Suprapubic skin (tissue), 4 donors: ENCODE measurements at regions not wholly inside any gene's neighbourhood (a gene's known extent, or its start where the extent isn't known, plus 50 kb on each side); places are given as distances from the start of the nearest gene placed in this dataset.

ENCODE experiments used
- EP300 ChIP-seq: sonication (generic); formaldehyde crosslinking; IDR thresholded peaks from one replicate; pipeline ENCODE4 v1.6.1; 2017; ENCODE audit warnings: antibody characterized with exemption
- POLR2A ChIP-seq, 2 donors: fragments of 450-650 bp; IDR thresholded peaks; one replicate each; pipeline ENCODE4 v1.6.1; 2017; ENCODE audit warnings: antibody characterized with exemption in 2 of 2, mild to moderate bottlenecking in 2 of 2, moderate library complexity in 2 of 2
- POLR2AphosphoS5 ChIP-seq, 3 donors: sonication (generic); formaldehyde crosslinking; IDR thresholded peaks; one replicate each; pipeline ENCODE4 v1.6.1; 2017; ENCODE audit warnings: antibody characterized with exemption in 3 of 3
- TF ChIP-seq, protein P1 (sequence below), 2 donors: fragments of 200-600 bp in 1 of 2; fragments of 450-650 bp in 1 of 2; sonication (generic) in 1 of 2; IDR thresholded peaks; one replicate each; pipeline ENCODE4 v1.5.1; 2016 to 2019; ENCODE audit warnings: antibody characterized with exemption in 2 of 2, mild to moderate bottlenecking in 1 of 2, moderate library complexity in 1 of 2

DNA sequence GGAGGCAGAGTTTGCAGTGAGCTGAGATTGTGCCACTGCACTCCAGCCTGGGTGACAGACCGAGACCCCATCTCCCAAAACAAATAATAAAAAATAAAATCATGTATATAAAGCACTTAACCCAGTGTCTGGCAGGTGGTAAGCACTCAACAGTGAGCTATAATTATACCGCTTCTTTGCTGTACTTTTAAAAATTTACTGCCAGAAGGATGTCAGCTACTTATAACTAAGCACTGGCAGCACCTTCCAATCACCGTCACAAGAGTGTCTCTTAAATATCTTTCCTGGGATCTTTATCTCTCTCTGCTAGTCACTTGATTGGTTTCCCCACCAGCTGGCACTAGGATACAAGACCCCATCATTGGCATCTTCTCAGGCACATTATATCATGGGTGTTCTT is 53.9 kb upstream of the DAPP1 start:
- TF ChIP-seq, protein P1, sequence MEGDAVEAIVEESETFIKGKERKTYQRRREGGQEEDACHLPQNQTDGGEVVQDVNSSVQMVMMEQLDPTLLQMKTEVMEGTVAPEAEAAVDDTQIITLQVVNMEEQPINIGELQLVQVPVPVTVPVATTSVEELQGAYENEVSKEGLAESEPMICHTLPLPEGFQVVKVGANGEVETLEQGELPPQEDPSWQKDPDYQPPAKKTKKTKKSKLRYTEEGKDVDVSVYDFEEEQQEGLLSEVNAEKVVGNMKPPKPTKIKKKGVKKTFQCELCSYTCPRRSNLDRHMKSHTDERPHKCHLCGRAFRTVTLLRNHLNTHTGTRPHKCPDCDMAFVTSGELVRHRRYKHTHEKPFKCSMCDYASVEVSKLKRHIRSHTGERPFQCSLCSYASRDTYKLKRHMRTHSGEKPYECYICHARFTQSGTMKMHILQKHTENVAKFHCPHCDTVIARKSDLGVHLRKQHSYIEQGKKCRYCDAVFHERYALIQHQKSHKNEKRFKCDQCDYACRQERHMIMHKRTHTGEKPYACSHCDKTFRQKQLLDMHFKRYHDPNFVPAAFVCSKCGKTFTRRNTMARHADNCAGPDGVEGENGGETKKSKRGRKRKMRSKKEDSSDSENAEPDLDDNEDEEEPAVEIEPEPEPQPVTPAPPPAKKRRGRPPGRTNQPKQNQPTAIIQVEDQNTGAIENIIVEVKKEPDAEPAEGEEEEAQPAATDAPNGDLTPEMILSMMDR (IDR thresholded peaks at IDR 0.05): no peak
- no peak for TF ChIP-seq POLR2AphosphoS5 (IDR thresholded peaks at IDR 0.05)
- TF ChIP-seq POLR2A (IDR thresholded peaks at IDR 0.05): no peak
- TF ChIP-seq EP300: no peak
